ENCODE measurements at regions not wholly inside any gene's neighbourhood (a gene's known extent, or its start where the extent isn't known, plus 50 kb on each side); places are given as distances from the start of the nearest gene placed in this dataset.

DNA sequence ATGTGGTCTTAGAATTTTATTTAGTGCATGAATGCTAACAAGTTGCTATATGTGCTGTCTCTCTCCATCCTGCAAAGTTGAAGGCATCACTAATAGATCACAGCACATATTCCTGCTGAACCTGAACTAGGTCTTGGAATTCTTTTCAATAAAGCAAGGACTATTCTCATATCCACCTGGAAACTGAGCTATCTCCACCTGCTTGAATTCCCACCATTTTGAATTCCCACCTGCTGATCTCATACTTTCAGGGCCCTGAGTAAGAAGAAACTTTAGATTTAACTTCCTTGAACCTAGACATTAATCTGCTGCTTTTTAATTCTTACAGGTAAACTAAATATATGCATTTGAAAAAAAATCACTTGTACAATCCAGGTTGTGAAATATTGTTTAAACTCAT, 445.3 kb upstream of the CCL2 start:
- DNase-seq (ENCODE audit: low read depth in 2 of 3, low spot score in 1 of 3) = no peak

- DNase-seq (ENCODE audit: low read depth in 2 of 3, low spot score in 1 of 3) = no peak
Measured at GRCh38 chr17:33811004-33811760, 443.9 kb upstream of the CCL2 start.

DNA sequence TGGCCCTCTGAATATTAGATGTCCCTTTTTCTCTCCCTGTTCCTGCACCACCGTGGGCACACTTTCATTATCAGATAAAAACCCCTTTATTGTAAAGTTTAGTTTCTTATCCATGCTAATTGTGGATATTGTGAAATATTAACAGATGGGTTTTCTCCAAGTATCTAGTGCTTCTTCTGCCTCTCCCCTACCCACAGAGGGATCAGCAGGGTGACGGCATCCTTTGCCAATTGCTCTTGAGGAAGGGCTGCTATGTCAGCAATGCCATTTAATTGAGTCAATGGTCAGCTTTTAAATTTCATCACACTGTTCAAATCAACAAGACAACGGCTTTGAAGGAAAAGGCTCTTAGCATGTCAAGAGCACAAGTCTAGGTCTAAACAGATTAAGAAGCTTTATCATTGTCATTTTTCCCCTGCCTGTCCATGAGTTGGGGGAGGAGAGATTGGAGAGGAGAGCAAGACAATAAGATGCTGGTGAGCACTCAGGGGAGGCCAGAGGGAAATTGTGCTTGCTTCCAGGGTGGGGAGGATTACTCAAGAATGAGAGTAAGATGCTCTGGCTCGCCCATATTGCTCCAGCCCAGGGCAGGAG, 443.0 kb upstream of the CCL2 start:
- no peak for DNase-seq (ENCODE audit: low read depth in 2 of 3, low spot score in 1 of 3)

DNA sequence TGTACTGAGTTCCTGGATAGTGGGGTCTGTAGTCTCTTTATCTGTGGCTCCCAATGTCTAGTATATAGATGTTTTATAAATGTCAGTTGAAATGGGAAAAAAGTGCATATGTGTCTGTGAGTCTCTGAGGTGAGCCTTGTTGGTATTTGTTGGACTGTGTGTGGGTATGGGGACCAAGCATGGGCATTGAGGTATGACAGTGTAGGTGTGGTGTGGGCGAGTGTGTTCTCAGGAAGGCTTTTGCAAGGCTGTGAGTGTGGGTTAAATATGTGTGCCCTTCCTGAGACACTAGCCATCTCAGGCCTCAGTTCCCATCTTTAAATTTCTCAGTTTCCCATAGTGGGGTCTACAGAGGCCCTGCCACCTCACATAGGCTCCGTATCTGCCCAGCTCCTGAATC, 440.2 kb upstream of the CCL2 start:
- DNase-seq (ENCODE audit: low read depth in 2 of 3, low spot score in 1 of 3) = no peak

- no peak for DNase-seq (ENCODE audit: low read depth in 2 of 3, low spot score in 1 of 3)
Measured at GRCh38 chr17:33816036-33816435, 439.0 kb upstream of the CCL2 start.

DNA sequence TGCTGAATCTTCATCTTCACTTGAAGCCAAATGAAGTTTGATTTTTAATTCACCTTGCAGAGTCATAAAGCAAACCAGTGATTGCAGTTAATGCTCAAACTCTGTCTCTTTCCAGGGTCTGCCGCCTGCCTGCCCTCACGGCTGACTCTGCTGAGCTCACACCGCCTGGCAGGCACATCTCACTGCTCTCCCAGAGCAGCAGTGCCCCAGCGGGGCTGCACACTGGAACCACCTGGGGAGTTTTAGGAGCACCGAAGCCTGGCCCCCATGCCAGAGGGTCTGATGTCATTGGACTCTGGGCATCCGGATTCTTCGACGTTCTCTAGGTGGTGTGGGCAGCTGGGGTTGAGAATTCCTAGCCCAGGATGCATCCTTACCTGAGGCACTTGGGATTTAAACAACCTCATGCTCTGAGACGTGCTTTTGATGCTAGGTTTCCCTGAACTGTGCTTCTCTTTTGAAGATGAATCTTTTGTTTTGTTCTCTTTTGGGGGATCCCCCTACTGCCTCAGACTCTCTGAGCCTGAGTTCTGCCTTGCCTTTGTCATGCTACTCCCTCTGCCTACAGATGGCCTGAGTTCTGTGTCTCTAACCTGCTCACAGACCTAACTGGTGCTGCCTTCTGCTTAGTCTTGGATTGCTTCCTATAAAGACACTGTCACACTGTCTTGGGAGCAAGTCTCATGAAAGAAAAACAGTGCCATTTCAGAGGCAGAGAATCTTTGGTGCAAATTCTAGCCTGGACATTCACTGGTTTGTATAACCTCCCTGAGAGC, 438.1 kb upstream of the CCL2 start:
- no peak for DNase-seq (ENCODE audit: low read depth in 2 of 3, low spot score in 1 of 3)

DNA sequence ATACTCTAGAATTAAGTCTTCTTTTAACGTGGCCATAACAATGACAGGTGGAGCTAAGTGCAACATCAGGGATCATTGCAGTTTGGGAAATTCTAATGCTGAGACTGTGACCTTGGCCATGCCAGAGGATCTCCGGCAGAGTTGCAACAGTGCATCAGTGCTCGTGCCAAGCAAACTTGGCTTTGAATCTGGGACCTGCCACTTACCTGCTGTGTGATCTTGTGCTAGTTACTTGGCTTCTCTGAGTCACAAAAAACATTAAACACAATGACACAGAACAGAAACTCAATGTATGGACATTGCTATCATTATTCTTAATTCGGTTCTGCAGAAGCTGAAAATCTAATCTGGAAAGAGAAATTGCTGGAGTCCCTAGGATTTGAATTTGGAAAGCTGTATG, 435.5 kb upstream of the CCL2 start:
- no peak for DNase-seq (ENCODE audit: low read depth in 2 of 3, low spot score in 1 of 3)

GRCh38 chr17:33832262-33832661, 422.8 kb upstream of the CCL2 start:
- no peak for DNase-seq (ENCODE audit: low read depth in 2 of 3, low spot score in 1 of 3)

- no peak for DNase-seq (ENCODE audit: low read depth in 2 of 3, low spot score in 1 of 3)
Measured at GRCh38 chr17:33837281-33837680, 417.8 kb upstream of the CCL2 start.

GRCh38 chr17:33838281-33838680, 416.8 kb upstream of the CCL2 start:
- DNase-seq (ENCODE audit: low read depth in 2 of 3, low spot score in 1 of 3) = no peak

DNA sequence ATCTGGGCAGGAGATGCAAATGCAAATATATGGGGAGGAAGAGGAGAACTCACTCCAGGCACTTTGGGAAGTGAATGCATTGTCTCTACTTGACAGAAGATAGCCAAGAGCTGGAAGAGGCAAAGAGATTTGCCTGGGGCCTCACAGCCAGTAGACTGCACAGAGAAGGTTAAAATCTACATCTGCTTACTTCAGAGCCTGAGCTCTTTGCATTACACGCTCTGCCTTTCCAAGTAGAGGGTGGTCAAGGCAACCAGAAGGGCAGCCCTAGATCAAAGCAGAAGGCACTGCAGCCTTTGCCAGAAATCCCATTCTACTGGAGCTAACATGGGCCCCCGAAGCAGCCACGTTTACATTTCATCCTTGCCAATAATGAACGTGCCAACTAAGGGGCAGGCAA, 407.2 kb upstream of the CCL2 start:
- DNase-seq (ENCODE audit: low read depth in 2 of 3, low spot score in 1 of 3) = no peak

DNA sequence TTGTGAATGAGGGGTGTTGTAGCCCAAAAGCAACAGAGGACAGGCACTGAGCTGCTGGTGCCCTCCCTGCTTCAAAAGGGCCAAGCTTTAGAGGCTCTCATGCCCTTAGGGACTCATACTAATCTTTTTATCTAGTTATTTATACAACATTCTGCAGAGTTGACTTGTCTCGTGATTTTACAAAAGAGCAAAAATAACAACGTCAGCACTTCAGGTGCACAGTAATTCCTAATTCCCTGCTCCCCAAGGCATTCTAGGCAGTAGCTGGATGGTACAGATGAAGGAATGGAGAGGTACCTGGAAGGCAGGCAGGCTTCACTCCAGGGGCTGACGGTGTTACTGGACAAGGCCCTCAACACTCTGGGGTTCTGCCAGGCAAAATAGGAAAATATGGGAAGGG, 406.7 kb upstream of the CCL2 start:
- DNase-seq (ENCODE audit: low read depth in 2 of 3, low spot score in 1 of 3) = no peak

DNA sequence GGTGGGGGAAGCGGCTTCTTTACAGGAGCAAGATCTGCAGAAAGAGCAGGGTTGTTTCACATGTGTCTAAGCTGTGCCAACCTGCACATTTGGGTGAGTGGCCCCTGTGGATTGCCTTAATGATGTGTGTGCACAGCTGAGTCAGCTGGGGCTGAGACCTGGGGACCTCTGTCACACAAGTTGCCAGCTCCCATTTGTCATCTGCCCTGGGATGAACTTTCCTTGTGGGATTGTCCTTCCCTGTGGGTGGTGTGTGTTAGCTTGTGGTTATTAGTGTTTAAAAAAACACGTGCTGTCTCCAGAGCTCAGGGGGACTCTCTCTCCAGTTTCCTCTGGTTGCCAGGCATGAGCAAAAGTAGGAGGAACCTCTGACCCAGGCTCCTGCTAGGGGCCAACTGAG, 400.5 kb upstream of the CCL2 start:
- DNase-seq (ENCODE audit: low read depth in 2 of 3, low spot score in 1 of 3) = no peak

- DNase-seq (ENCODE audit: low read depth in 2 of 3, low spot score in 1 of 3) = no peak
Measured at GRCh38 chr17:33858121-33858520, 397.0 kb upstream of the CCL2 start.

GRCh38 chr17:33858682-33859081, 396.4 kb upstream of the CCL2 start:
- DNase-seq (ENCODE audit: low read depth in 2 of 3, low spot score in 1 of 3) = no peak

DNA sequence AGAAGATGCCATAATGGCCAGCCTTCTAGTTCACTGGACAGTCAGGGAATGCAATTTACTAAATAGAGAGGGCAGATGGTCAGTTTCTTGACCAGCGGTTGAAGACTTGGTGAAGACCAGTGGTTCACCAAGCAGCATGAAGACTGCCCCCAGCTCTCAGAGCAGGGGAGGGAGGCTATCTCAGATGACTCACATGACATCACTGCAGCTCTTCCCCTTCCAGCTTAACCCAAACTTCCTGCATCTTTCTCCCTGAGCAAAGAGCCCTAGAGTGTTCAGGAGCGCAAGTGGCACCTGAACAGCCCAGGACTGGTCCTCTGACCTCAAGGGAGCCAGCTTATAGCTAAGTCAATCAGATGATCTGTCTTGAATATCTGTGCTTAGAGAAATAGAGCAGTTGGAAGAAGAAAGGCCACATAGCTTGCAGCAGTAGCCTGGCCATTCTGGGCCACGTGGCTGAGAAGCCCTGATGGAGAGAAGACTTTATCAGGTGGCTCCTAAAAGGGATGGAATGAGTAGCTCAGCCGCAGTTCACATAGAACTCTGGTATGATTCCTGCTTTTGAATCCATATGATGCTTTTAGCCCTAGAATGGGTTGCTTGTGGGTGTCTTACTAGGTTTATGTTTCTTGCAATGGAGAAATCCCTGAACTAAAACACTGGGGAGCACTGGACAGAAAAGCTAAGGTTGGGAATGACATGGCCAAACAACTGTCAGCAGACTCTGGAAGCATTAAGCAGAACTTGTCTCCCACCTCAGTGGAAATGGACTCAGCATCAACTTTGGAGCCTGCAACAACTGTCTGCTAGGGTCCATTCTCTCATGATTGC, 392.1 kb upstream of the CCL2 start:
- no peak for DNase-seq (ENCODE audit: low read depth in 2 of 3, low spot score in 1 of 3)

DNA sequence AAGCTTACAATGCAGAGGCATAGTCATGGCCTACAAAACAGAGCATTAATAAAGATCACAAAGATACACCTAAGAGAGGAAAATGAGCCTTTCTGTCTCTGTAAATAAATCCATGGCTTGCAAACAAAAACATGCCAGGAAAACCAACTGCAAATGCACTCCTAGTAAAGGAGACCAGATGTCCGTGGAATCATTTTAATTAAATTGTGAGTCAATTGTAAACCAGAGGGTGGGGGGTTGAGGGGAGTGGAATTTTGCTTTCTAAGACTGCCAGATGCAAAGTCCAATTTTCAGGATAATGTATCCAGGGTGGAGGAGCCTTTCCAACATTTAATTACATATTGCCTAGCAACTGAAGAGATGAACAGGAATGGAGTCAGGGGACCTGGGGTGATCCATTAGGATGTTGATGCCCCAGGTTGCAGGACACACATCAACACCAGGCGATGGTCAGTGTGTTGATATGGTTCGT, 390.3 kb upstream of the CCL2 start:
- no peak for DNase-seq (ENCODE audit: low read depth in 2 of 3, low spot score in 1 of 3)

GRCh38 chr17:33868899-33869298, 386.2 kb upstream of the CCL2 start:
- no peak for DNase-seq (ENCODE audit: low read depth in 2 of 3, low spot score in 1 of 3)

DNA sequence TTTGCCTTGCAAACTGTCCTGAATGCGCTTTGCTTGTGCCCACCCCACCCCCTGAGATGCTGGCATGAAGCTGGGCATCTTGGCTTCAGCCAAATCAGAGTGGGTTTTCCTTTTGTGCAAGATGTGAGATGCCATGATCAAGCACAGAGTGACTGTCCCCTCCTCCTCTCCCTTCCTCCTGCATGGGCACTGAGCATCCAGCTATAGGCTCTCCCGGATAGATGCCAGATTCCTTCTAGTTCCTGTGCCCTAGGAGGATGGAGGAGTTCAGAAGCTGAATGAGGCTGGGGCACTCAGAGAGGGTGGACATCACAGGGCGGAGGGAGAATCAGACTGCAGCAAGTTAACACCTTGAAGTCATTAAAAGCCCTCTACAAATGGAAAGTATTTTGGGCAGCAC, 384.1 kb upstream of the CCL2 start:
- DNase-seq (ENCODE audit: low read depth in 2 of 3, low spot score in 1 of 3) = no peak

DNA sequence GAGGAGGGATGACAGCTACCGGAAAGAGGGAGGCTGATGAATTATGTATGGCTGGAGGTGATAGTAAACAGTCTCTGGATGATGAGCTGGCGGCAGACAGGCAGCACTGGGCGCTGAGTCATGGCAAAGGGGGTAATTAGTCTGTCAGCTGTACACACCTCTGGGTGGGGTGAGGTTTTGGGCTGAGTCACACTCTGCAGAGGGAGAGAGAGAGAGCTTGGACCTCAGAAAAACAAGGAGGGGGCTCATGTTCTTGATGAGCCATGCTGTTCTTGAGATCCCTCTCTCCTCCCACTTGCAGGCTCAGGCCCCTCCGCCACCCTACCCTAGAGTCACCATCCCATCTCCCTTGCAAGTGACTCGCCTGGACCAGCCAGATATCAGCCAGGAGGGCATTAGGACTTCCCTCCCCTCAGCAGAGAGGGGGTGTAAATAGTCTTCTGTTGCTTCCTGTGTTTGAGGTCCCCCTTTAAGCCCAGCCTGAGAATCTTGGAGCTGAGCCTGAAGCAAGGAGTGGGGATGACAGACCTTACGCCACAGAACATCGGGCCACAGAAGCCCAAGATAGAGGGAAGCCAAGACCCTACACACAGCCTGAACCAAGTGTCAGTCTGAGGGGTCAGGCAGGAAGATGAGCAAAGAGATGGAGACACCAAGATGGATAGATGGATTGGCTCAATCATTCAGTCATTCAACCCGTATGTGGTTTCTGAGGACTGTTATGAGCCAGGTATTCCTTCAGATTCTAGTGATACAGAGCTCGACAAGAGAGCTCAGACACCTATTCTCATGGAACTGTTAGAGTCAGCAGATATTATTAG, 383.2 kb upstream of the CCL2 start:
- DNase-seq (ENCODE audit: low read depth in 2 of 3, low spot score in 1 of 3) = no peak
